Gastroesophageal sphincter (tissue), 4 donors: ENCODE measurements at regions not wholly inside any gene's neighbourhood (a gene's known extent, or its start where the extent isn't known, plus 50 kb on each side); places are given as distances from the start of the nearest gene placed in this dataset.

ENCODE experiments used
- ATAC-seq: fragments of 150-250 bp; one replicate; pipeline ENCODE4 v1.9.1; 2016; ENCODE audit warnings: mild to moderate bottlenecking, moderate library complexity
- H3K27ac ChIP-seq, 4 donors: fragments of 200-600 bp; sonication (generic) in 3 of 4; 1 replicate in 3 of 4; 2 replicates in 1 of 4; pipeline ENCODE4 v1.5.1; 2016 to 2019
- H3K27me3 ChIP-seq: fragments of 200-600 bp; sonication (generic); one replicate; pipeline ENCODE4 v1.5.1; 2019
- H3K36me3 ChIP-seq, 2 donors: fragments of 200-600 bp; sonication (generic); one replicate each; pipeline ENCODE4 v1.5.1; 2019; ENCODE audit warnings: control low read depth in 1 of 2
- H3K4me1 ChIP-seq, 3 donors: fragments of 200-600 bp; sonication (generic); 1 replicate in 2 of 3; 2 replicates in 1 of 3; pipeline ENCODE4 v1.5.1; 2016 to 2019; ENCODE audit warnings: control low read depth in 2 of 3
- H3K4me3 ChIP-seq, 2 donors: fragments of 200-600 bp; sonication (generic); one replicate each; pipeline ENCODE4 v1.5.1; 2019; ENCODE audit warnings: mild to moderate bottlenecking in 1 of 2, moderate library complexity in 1 of 2
- H3K9me3 ChIP-seq, 3 donors: fragments of 200-600 bp; sonication (generic); one replicate each; pipeline ENCODE4 v1.5.1; 2017 to 2019; ENCODE audit warnings: control low read depth in 2 of 3
- EP300 ChIP-seq: sonication (generic); formaldehyde crosslinking; IDR thresholded peaks from one replicate; pipeline ENCODE4 v1.6.1; 2017; ENCODE audit warnings: antibody characterized with exemption, mild to moderate bottlenecking
- POLR2A ChIP-seq, 2 donors: fragments of 450-650 bp; IDR thresholded peaks; one replicate each; pipeline ENCODE4 v1.6.1; 2017; ENCODE audit warnings: antibody characterized with exemption in 2 of 2, mild to moderate bottlenecking in 2 of 2, moderate library complexity in 1 of 2
- POLR2AphosphoS5 ChIP-seq: sonication (generic); formaldehyde crosslinking; IDR thresholded peaks from one replicate; pipeline ENCODE4 v1.6.1; 2017; ENCODE audit warnings: antibody characterized with exemption
- WGBS, 2 donors: methylation state at CpG; one replicate each; pipeline ENCODE4 v1.1.5; 2018; ENCODE audit warnings: low coverage in 1 of 2; 5-methylcytosine and 5-hydroxymethylcytosine counted together
- TF ChIP-seq, protein P1 (sequence below), 4 experiments: fragments of 200-600 bp in 2 of 4; fragments of 450-650 bp in 2 of 4; sonication (generic) in 1 of 4; IDR thresholded peaks; one replicate each; pipeline ENCODE4 v1.5.1; 2017 to 2019; ENCODE audit warnings: antibody characterized with exemption in 4 of 4, mild to moderate bottlenecking in 2 of 4, moderate library complexity in 2 of 4

DNA sequence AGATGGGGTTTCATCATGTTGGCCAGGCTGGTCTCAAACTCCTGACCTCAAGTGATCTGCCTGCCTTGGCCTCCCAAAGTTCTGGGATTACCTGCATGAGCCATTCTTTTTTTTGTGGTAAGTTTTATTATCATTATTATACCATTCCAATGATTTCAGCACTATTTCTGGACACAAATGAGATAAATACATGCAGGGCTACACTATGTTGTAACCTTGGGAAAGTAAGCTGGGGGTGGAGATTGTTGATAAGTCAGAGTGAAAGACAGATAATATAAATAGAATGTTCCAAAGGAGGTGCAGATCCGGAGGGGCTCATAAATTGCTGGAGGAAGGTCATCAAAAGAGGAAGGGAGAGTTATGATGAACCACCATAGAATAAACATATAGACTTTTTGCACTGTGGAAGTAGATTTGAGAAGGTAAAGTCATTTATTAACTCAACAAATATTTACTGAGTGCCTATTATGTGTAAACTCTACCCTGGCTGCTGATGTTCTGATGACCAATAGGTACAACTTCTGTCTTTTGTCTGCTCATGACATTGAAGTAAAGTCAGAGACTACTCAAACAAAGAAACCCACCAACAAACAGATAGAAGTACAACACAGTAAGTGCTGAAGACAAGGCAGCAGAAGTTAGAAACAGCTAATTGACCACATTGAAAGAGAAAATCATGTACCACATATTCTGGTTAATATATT is 478.9 kb upstream of the GOLIM4 start:
- Histone ChIP-seq H3K4me1 (no peaks in the 10 kb centered on the region), H3K27ac (no peak overlapping the region), H3K9me3 (no peaks in the 10 kb centered on the region), H3K4me3 (no peak overlapping the region), H3K27me3 (no peaks in the 10 kb centered on the region), H3K36me3 (no peaks in the 10 kb centered on the region)
- no peak for TF ChIP-seq EP300
- TF ChIP-seq POLR2AphosphoS5: no peak
- TF ChIP-seq POLR2A (IDR thresholded peaks at IDR 0.05): no peak
- TF ChIP-seq, protein P1, sequence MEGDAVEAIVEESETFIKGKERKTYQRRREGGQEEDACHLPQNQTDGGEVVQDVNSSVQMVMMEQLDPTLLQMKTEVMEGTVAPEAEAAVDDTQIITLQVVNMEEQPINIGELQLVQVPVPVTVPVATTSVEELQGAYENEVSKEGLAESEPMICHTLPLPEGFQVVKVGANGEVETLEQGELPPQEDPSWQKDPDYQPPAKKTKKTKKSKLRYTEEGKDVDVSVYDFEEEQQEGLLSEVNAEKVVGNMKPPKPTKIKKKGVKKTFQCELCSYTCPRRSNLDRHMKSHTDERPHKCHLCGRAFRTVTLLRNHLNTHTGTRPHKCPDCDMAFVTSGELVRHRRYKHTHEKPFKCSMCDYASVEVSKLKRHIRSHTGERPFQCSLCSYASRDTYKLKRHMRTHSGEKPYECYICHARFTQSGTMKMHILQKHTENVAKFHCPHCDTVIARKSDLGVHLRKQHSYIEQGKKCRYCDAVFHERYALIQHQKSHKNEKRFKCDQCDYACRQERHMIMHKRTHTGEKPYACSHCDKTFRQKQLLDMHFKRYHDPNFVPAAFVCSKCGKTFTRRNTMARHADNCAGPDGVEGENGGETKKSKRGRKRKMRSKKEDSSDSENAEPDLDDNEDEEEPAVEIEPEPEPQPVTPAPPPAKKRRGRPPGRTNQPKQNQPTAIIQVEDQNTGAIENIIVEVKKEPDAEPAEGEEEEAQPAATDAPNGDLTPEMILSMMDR (IDR thresholded peaks at IDR 0.05): no peak
- WGBS, 2 donors: 17 to 33% methylated on average over 1 of the region's 1 CpG
- no peak for ATAC-seq

DNA sequence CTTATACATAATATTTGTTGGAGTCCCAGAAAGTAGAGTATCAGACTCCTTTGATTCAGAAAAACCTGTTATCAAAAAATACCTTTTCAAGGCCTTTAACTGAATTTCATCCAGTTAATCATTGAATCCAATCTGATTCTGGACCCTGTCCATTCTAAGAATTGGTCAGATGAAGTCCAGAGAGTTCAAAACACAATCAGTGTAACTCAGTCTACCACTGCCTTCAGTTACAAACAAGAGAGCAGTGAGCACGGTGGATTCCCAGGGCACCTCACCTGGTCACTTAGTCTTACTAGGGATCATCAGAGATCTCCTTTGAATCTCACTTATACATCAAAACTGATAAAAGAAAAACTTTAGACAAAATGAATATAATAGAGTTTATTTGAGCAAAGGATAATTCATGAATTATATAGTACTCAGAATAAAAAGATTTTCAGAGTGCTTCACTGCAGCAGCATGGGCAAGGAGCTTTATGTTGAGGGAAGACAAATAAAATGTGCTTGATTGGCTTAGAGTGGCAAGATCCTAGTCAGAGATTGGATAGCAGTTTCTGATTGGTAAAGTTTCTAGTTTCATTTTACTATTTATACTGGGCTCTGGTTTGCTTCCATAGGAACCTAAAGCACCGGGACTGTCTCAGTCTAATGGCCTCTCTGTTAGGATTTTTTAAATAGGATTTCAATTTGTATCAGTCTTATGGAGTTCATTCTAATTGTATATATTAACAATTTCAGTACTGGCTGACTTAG is 474.9 kb upstream of the GOLIM4 start:
- Histone ChIP-seq H3K4me1 (no peaks in the 10 kb centered on the region), H3K27ac (no peak overlapping the region), H3K9me3 (no peaks in the 10 kb centered on the region), H3K4me3 (no peak overlapping the region), H3K27me3 (no peaks in the 10 kb centered on the region), H3K36me3 (no peaks in the 10 kb centered on the region)
- no peak for ATAC-seq
- WGBS, 2 donors: 55 to 57% methylated on average over 1 of the region's 2 CpGs
- no peak for TF ChIP-seq EP300
- TF ChIP-seq POLR2AphosphoS5: no peak
- no peak for TF ChIP-seq POLR2A (IDR thresholded peaks at IDR 0.05)
- TF ChIP-seq, protein P1 (IDR thresholded peaks at IDR 0.05): no peak

DNA sequence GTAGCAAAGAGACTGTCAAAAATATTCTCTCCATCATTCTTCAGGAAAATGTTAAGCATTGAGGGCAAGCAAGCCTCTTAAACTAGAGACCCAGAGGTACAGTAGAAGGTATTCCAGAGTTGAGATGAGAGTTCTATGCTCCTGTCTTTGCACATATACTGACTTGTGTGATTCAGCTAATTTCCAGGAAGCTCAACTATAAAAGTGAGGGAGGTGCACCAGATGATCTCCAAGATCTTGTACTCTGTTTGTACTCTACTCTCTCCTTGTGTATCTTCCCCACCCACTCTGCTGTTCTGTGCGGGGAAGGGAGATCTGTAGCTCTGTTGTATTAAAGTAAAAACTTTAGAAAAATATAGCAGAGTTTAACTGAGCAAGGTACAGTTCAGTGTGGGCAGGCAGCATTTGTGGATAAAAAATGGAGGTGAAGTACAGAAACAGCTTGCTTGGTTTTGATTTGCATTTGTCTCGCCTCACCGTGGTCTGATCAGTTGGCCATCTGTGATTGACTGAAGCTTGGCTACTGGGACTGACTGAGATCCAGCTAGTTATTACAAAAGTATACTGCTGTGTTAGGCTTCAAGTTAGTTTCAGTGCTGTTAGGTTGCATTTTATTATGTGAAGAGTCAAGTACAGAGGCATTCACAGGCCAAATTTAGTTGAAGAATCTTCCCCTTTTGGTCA is 463.1 kb upstream of the GOLIM4 start:
- TF ChIP-seq EP300 (no peak), POLR2AphosphoS5 (no peak), POLR2A (IDR thresholded peaks at IDR 0.05) (no peak)
- TF ChIP-seq, protein P1 (IDR thresholded peaks at IDR 0.05): no peak
- whole genome bisulfite sequencing, 2 donors: 89 to 94% methylated on average over 2 of the region's 3 CpGs
- H3K4me1 ChIP-seq: no peaks in the 10 kb centered on the region
- H3K27me3 ChIP-seq: no peaks in the 10 kb centered on the region
- no peak overlapping the region for H3K27ac ChIP-seq
- no peaks in the 10 kb centered on the region for H3K36me3 ChIP-seq
- no peaks in the 10 kb centered on the region for H3K9me3 ChIP-seq
- no peak for ATAC-seq
- H3K4me3 ChIP-seq: no peak overlapping the region

DNA sequence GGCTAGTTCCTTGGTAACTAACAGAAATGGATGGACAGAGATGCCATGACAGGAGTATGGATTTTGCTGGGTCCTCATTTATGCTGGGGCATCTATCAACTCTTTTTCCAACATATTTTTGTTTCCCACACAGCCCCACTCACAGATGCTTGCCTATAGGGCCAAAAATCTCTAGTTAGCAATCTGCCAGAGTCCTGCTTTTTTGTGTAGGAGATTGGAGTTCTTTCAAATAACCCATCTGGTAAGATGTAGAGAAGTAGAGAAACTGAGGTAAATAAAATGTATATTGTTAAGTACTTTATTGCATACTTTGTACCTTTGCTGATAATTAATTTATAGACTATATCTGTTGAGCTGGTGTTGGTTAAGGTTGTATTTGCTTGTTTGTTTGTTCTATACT is 456.5 kb upstream of the GOLIM4 start:
- Histone ChIP-seq H3K36me3 (no peaks in the 10 kb centered on the region), H3K9me3 (no peaks in the 10 kb centered on the region), H3K27ac (no peak overlapping the region), H3K4me1 (no peaks in the 10 kb centered on the region), H3K27me3 (no peaks in the 10 kb centered on the region), H3K4me3 (no peak overlapping the region)
- TF ChIP-seq POLR2A (IDR thresholded peaks at IDR 0.05): no peak
- TF ChIP-seq POLR2AphosphoS5: no peak
- TF ChIP-seq EP300: no peak
- TF ChIP-seq, protein P1 (IDR thresholded peaks at IDR 0.05): no peak
- no peak for ATAC-seq
